AG09319 (cell line): ENCODE measurements at regions not wholly inside any gene's neighbourhood (a gene's known extent, or its start where the extent isn't known, plus 50 kb on each side); places are given as distances from the start of the nearest gene placed in this dataset.

ENCODE experiments used
- DNase-seq: peaks from one replicate; pipeline ENCODE4 v3.0.0-alpha.2; 2010; ENCODE audit warnings: low read depth; ENCODE audit errors: extremely low read depth
- CTCF ChIP-seq: IDR thresholded peaks from 2 replicates; pipeline ENCODE4 v1.5.1; 2011; ENCODE audit warnings: low read depth, mild to moderate bottlenecking, inconsistent platforms, low read length, moderate library complexity

DNA sequence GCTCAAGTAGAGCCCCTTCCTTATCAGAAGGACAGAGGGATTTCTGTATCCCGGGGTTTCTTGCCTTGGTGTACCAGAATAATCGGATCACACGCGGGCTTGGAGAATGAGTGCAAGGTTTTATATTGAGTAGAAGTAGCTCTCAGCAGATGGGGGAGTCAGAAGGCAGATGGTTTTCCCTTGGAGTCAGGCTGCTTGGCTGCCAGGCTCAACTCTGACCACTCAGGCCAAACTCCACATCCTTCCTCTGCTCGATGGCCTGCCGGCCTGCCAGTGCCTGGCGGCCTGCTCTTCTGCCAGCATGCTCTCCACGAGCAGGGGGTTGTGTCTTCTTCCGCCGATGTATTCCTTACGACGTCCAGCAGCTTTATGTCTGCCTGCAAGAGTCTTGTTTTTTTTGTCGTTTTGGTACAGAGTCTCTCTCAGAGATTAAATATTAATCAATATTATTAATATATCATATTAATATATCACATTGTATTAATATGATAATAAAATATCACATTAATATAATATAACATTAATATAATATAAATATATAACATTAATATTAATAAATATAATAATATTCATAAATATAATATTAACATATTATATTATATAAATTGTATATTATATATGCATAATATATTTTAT lies 229.2 kb upstream of the WSCD1 start:
- no peak for DNase-seq
- TF ChIP-seq CTCF: no peak

- no peak for TF ChIP-seq CTCF
- no peak for DNase-seq
Measured at GRCh38 chr17:5841862-5842261, 228.3 kb upstream of the WSCD1 start.

GRCh38 chr17:5843366-5844026 lies 226.7 kb upstream of the WSCD1 start:
- TF ChIP-seq CTCF: no peak
- DNase-seq: no peak

GRCh38 chr17:5846001-5846400 lies 224.2 kb upstream of the WSCD1 start:
- no peak for TF ChIP-seq CTCF

GRCh38 chr17:5854871-5855554 lies 215.2 kb upstream of the WSCD1 start:
- no peak for DNase-seq
- TF ChIP-seq CTCF: no peak

More at GRCh38 chr17:5846001-5846400, 224.2 kb upstream of the WSCD1 start:
- no peak for DNase-seq

- no peak for DNase-seq
- no peak for TF ChIP-seq CTCF
Measured at GRCh38 chr17:5861246-5861645, 208.9 kb upstream of the WSCD1 start.

DNA sequence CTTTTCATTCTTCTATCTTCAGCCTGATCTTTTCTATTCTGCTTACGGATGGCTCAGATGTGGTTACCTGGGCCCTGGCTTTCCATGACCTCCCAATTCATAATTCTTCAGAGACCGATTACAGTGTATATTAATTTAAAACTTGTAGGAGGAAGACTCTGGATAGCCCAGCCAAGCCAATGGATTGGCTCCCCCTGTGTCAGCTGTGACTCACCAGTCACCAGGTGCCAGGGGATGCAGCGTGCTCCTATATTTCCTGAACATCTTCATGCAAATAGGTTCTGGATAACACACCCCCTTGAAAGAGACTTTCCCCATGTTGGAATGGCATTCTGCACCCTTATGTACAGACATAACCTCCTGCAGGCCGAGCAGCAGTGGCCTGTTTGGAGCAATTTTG lies 208.3 kb upstream of the WSCD1 start:
- TF ChIP-seq CTCF: no peak
- DNase-seq: no peak
